ENCODE measurements at regions not wholly inside any gene's neighbourhood (a gene's known extent, or its start where the extent isn't known, plus 50 kb on each side); places are given as distances from the start of the nearest gene placed in this dataset.

DNA sequence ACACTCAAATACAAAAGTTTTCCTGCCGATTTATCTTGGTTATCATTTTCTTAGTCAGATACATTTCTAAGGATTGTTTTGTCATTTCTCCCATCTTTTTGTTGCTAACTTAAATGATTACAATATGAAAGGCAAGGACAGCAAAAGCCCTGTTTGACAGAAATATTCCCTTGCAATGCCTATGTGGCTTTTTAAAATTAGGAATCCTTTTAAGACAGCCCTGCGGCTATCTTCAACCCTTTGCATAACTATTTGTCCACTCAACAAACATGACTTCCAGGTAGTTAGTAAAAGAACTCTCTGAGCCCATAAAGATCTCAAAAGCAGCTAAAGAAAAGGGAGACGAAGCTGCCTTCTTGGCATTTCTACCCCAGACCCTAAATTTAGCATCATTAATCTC lies 179.7 kb upstream of the CDH20 start:
- Histone ChIP-seq H3K4me3 (no peak overlapping the region), H3K4me1 (replicated peaks in 1 of 2) (peaks cover 11 to 16% of the 10 kb centered on the region in 2 donors), H3K27ac (no peak overlapping the region)
- in situ Hi-C loops (cut with MboI; ENCODE audit: low pct_unique_long_range_greater_than_20kb in 2 of 9, low sequenced_read_pairs in 9 of 9, unreplicated experiment in 9 of 9): no loop called here
- WGBS, 10 experiments: 21 to 92% (median 74%) methylated on average over 1 to 3 of the region's 3 CpGs
- no peak for ATAC-seq (replicated peaks in 6 of 8)

GRCh38 chr18:61154866-61155265 lies 178.4 kb upstream of the CDH20 start:
- Histone ChIP-seq H3K27ac (no peak overlapping the region), H3K4me1 (replicated peaks in 1 of 2) (peaks cover 11 to 20% of the 10 kb centered on the region in 2 donors), H3K4me3 (no peak overlapping the region)
- in situ Hi-C loops (cut with MboI; ENCODE audit: low pct_unique_long_range_greater_than_20kb in 2 of 9, low sequenced_read_pairs in 9 of 9, unreplicated experiment in 9 of 9): no loop called here
- WGBS, 10 experiments: 23 to 100% (median 80%) methylated on average over 1 to 3 of the region's 3 CpGs; no CpG with 5 or more reads in 1 of the 10 experiments
- ATAC-seq (replicated peaks in 6 of 8): no peak

GRCh38 chr18:61155586-61155985 lies 177.6 kb upstream of the CDH20 start:
- 0 to 100% (median 76%) methylated on average over 1 to 3 of the region's 3 CpGs for WGBS, 10 experiments
- in situ Hi-C loops (cut with MboI; ENCODE audit: low pct_unique_long_range_greater_than_20kb in 2 of 9, low sequenced_read_pairs in 9 of 9, unreplicated experiment in 9 of 9): no loop called here

DNA sequence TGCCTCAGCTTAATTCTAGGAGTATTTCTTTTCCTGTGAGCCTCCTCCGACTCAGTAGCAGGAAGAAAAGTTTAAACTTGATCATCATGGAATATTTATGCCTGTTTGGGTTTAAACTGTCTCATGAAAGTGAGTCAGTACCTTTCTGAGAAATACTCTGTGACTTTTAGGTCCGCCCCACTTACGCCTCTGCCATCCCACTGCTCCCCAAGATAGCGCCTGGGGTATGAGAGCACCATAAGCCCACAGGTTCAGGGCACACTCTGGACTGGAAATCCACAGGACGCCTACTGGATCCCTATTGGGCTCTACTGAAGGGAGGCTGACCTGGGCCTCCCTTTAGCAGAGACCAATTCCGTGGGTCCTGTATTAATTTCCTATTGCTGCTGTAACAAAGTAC lies 175.8 kb upstream of the CDH20 start:
- Histone ChIP-seq H3K4me1 (replicated peaks in 1 of 2) (peaks cover 11 to 37% of the 10 kb centered on the region in 2 donors), H3K27ac (no peak overlapping the region), H3K4me3 (no peak overlapping the region)
- in situ Hi-C loops (cut with MboI; ENCODE audit: low pct_unique_long_range_greater_than_20kb in 2 of 9, low sequenced_read_pairs in 9 of 9, unreplicated experiment in 9 of 9): no loop called here
- no peak for ATAC-seq (replicated peaks in 6 of 8)
- 0 to 100% (median 82%) methylated on average over 1 to 4 of the region's 6 CpGs; no CpG with 5 or more reads in 2 of the 10 experiments for WGBS, 10 experiments

More at GRCh38 chr18:61155586-61155985, 177.6 kb upstream of the CDH20 start:
- Histone ChIP-seq H3K4me3 (no peak overlapping the region), H3K27ac (no peak overlapping the region), H3K4me1 (replicated peaks in 1 of 2) (peaks cover 11 to 27% of the 10 kb centered on the region in 2 donors)
- ATAC-seq (replicated peaks in 6 of 8): peak in 3 of 8 experiments; percentile 27 to 53 (median 41)

- in situ Hi-C loops (cut with MboI; ENCODE audit: low pct_unique_long_range_greater_than_20kb in 2 of 9, low sequenced_read_pairs in 9 of 9, unreplicated experiment in 9 of 9): no loop called here
- H3K27ac ChIP-seq: no peak overlapping the region
- peak in 1 of 8 experiments; percentile 20 for ATAC-seq (replicated peaks in 6 of 8)
- no peak overlapping the region for H3K4me3 ChIP-seq
- peaks cover 11 to 39% of the 10 kb centered on the region in 2 donors for H3K4me1 ChIP-seq (replicated peaks in 1 of 2)
- WGBS, 10 experiments: 36 to 87% (median 73%) methylated on average over 1 to 4 of the region's 4 CpGs; no CpG with 5 or more reads in 3 of the 10 experiments
Measured at GRCh38 chr18:61159246-61159645, 174.0 kb upstream of the CDH20 start.

DNA sequence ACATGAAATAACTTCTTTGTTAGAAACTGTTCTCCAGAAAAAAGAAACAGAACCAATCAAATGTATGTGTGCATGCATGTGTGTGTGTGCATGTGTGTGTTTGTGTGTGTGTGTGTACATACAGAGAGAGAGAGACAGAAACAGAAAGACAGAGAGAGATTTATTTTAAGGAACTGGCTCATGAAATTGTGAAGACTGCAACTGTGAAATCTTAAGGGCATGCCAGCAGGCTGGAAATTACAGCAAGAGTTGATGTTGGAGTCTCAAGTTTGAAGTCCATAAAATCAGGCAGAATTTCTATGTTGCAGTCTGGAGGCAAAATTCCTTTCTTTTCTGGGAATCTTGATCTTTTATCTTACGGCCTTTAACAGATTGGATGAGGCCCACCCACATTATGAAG lies 168.9 kb upstream of the CDH20 start:
- H3K4me1 ChIP-seq (replicated peaks in 1 of 2): peaks cover 0 to 27% of the 10 kb centered on the region in 2 donors
- in situ Hi-C loops (cut with MboI; ENCODE audit: low pct_unique_long_range_greater_than_20kb in 2 of 9, low sequenced_read_pairs in 9 of 9, unreplicated experiment in 9 of 9): no loop called here
- no peak overlapping the region for H3K4me3 ChIP-seq
- 60 to 100% (median 86%) methylated on average over 1 of the region's 1 CpG; no CpG with 5 or more reads in 4 of the 10 experiments for WGBS, 10 experiments
- H3K27ac ChIP-seq: no peak overlapping the region
- no peak for ATAC-seq (replicated peaks in 6 of 8)

- 0 to 100% (median 80%) methylated on average over 1 of the region's 1 CpG; no CpG with 5 or more reads in 1 of the 10 experiments for WGBS, 10 experiments
- H3K4me1 ChIP-seq (replicated peaks in 1 of 2): peaks cover 0 to 6% of the 10 kb centered on the region in 2 donors
- no peak overlapping the region for H3K4me3 ChIP-seq
- no peak for ATAC-seq (replicated peaks in 6 of 8)
- in situ Hi-C loops (cut with MboI; ENCODE audit: low pct_unique_long_range_greater_than_20kb in 2 of 9, low sequenced_read_pairs in 9 of 9, unreplicated experiment in 9 of 9): no loop called here
- H3K27ac ChIP-seq: no peak overlapping the region
Measured at GRCh38 chr18:61167902-61168301, 165.3 kb upstream of the CDH20 start.

DNA sequence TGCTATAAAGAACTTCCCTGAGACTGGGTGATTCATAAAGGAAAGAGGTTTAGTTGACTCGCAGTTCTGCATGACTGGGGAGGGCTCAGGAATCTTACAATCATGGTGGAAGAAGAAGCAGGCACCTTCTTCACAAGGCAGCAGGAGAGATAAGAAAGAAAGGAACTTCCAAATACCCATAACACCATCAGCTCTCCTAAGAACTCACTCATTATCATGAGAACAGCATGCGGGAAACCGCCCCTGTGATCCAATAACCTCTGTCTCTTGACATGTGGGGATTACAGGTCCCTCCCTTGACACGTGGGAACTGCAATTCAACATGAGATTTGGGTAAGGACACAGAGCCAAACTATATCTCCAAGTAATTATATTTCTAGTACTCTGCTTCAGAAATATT lies 163.8 kb upstream of the CDH20 start:
- H3K4me3 ChIP-seq: no peak overlapping the region
- no peak overlapping the region for H3K27ac ChIP-seq
- in situ Hi-C loops (cut with MboI; ENCODE audit: low pct_unique_long_range_greater_than_20kb in 2 of 9, low sequenced_read_pairs in 9 of 9, unreplicated experiment in 9 of 9): no loop called here
- 10 to 82% (median 69%) methylated on average over 1 to 4 of the region's 4 CpGs; no CpG with 5 or more reads in 1 of the 10 experiments for WGBS, 10 experiments
- H3K4me1 ChIP-seq (replicated peaks in 1 of 2): peaks cover 3 to 6% of the 10 kb centered on the region in 2 donors
- ATAC-seq (replicated peaks in 6 of 8): peak in 1 of 8 experiments; percentile 46

GRCh38 chr18:61172624-61173023 lies 160.6 kb upstream of the CDH20 start:
- 0 to 86% (median 55%) methylated on average over 1 of the region's 1 CpG for WGBS, 10 experiments
- Histone ChIP-seq H3K27ac (no peak overlapping the region), H3K4me3 (no peak overlapping the region), H3K4me1 (replicated peaks in 1 of 2) (peaks cover 3% of the 10 kb centered on the region in 2 donors)
- in situ Hi-C loops (cut with MboI; ENCODE audit: low pct_unique_long_range_greater_than_20kb in 2 of 9, low sequenced_read_pairs in 9 of 9, unreplicated experiment in 9 of 9): no loop called here
- peak in 2 of 8 experiments; percentile 74 to 87 for ATAC-seq (replicated peaks in 6 of 8)

- peak in 5 of 8 experiments; percentile 50 to 77 (median 62) for ATAC-seq (replicated peaks in 6 of 8)
- peaks cover 3% of the 10 kb centered on the region in 2 donors for H3K4me1 ChIP-seq (replicated peaks in 1 of 2)
- no peak overlapping the region for H3K4me3 ChIP-seq
- in situ Hi-C loops (cut with MboI; ENCODE audit: low pct_unique_long_range_greater_than_20kb in 2 of 9, low sequenced_read_pairs in 9 of 9, unreplicated experiment in 9 of 9): no loop called here
- WGBS, 10 experiments: 50 to 93% (median 67%) methylated on average over 1 to 6 of the region's 6 CpGs
- H3K27ac ChIP-seq: no peak overlapping the region
Measured at GRCh38 chr18:61173554-61173953, 159.7 kb upstream of the CDH20 start.

DNA sequence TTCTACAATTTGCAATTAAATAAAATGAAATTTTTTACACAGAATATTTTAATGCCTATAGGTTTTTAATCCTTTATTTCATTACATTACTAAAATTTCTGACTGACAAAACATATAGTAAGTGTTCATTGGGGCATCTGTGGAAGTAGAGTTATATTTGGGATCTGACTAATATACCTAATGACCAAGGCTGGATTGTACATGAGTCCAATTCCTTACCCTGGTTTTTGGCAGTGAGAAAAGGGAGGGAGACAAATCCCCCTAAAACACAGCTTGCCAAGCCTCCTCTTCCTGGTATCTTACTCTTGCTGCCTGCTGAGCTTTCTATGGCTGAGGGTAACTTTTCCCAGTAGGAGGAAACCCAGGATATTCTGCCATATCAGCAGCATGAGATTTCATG lies 149.4 kb upstream of the CDH20 start:
- H3K4me1 ChIP-seq (replicated peaks in 1 of 2): no peaks in the 10 kb centered on the region
- no peak overlapping the region for H3K4me3 ChIP-seq
- in situ Hi-C loops (cut with MboI; ENCODE audit: low pct_unique_long_range_greater_than_20kb in 2 of 9, low sequenced_read_pairs in 9 of 9, unreplicated experiment in 9 of 9): no loop called here
- ATAC-seq (replicated peaks in 6 of 8): no peak
- no peak overlapping the region for H3K27ac ChIP-seq

GRCh38 chr18:61187971-61188370 lies 145.3 kb upstream of the CDH20 start:
- WGBS, 10 experiments: 4 to 100% (median 61%) methylated on average over 1 to 3 of the region's 3 CpGs; no CpG with 5 or more reads in 3 of the 10 experiments
- in situ Hi-C loops (cut with MboI; ENCODE audit: low pct_unique_long_range_greater_than_20kb in 2 of 9, low sequenced_read_pairs in 9 of 9, unreplicated experiment in 9 of 9): no loop called here

GRCh38 chr18:61189376-61189775 lies 143.9 kb upstream of the CDH20 start:
- ATAC-seq (replicated peaks in 6 of 8): no peak
- H3K4me1 ChIP-seq (replicated peaks in 1 of 2): no peaks in the 10 kb centered on the region
- in situ Hi-C loops (cut with MboI; ENCODE audit: low pct_unique_long_range_greater_than_20kb in 2 of 9, low sequenced_read_pairs in 9 of 9, unreplicated experiment in 9 of 9): no loop called here
- 0 to 100% (median 90%) methylated on average over 1 to 3 of the region's 3 CpGs for WGBS, 10 experiments
- H3K27ac ChIP-seq: no peak overlapping the region
- no peak overlapping the region for H3K4me3 ChIP-seq

More at GRCh38 chr18:61187971-61188370, 145.3 kb upstream of the CDH20 start:
- no peak for ATAC-seq (replicated peaks in 6 of 8)
- Histone ChIP-seq H3K4me1 (replicated peaks in 1 of 2) (no peaks in the 10 kb centered on the region), H3K27ac (no peak overlapping the region), H3K4me3 (no peak overlapping the region)

- in situ Hi-C loops (cut with MboI; ENCODE audit: low pct_unique_long_range_greater_than_20kb in 2 of 9, low sequenced_read_pairs in 9 of 9, unreplicated experiment in 9 of 9): no loop called here
- H3K27ac ChIP-seq: no peak overlapping the region
- 4 to 100% (median 80%) methylated on average over 1 to 4 of the region's 4 CpGs for WGBS, 10 experiments
- no peak for ATAC-seq (replicated peaks in 6 of 8)
- no peak overlapping the region for H3K4me3 ChIP-seq
- H3K4me1 ChIP-seq (replicated peaks in 1 of 2): peaks cover 0 to 3% of the 10 kb centered on the region in 2 donors
Measured at GRCh38 chr18:61194726-61195125, 138.5 kb upstream of the CDH20 start.
